Panc1 (cell line): ENCODE measurements at regions not wholly inside any gene's neighbourhood (a gene's known extent, or its start where the extent isn't known, plus 50 kb on each side); places are given as distances from the start of the nearest gene placed in this dataset.

ENCODE experiments used
- ATAC-seq: fragments of 200-7000 bp; cut with Tn5 transposase; 2 replicates; pipeline ENCODE4 v1.9.1; 2020; ENCODE audit warnings: mild to moderate bottlenecking, moderate library complexity
- BruUV-seq: library from RNA; stranded (reverse); fragments of 400-500 nt; replicated peaks from 2 replicates; lab custom pipeline; 2021; lab: Mats Ljungman, UMichigan
- CTCF ChIA-PET: fragments of 300-600 bp; sonication (Branson Sonifier 250); formaldehyde crosslinking; loops from one replicate; lab custom pipeline; 2022; ENCODE audit warnings: antibody characterized with exemption; lab: Charles Lee
- POLR2A ChIA-PET: fragments of 300-600 bp; sonication (Branson Sonifier 250); formaldehyde crosslinking; loops from one replicate; lab custom pipeline; 2022; ENCODE audit warnings: antibody characterized with exemption; lab: Charles Lee
- DNase-seq: peaks from one replicate; pipeline ENCODE4 v3.0.0-alpha.2; 2010; ENCODE audit warnings: low read depth, low spot score
- H3K27ac ChIP-seq: 2 replicates; pipeline ENCODE4 v1.5.1; 2011; ENCODE audit warnings: mild to moderate bottlenecking, low read length, inconsistent platforms
- H3K27me3 ChIP-seq: fragments of 200-500 bp; sonication (Bioruptor generic); 2 replicates; pipeline ENCODE4 v1.6.0; 2014; ENCODE audit warnings: low read length, inconsistent platforms; ENCODE audit not compliant: control insufficient read depth, insufficient read depth
- H3K36me3 ChIP-seq: fragments of 200-500 bp; sonication (Bioruptor generic); 2 replicates; pipeline ENCODE4 v1.5.1; 2014; ENCODE audit warnings: inconsistent platforms, mild to moderate bottlenecking, low read length, moderate library complexity; ENCODE audit not compliant: control insufficient read depth, insufficient read depth
- H3K4me1 ChIP-seq: 2 replicates; pipeline ENCODE4 v1.5.1; 2011; ENCODE audit warnings: inconsistent platforms, mild to moderate bottlenecking, low read length, moderate library complexity; ENCODE audit not compliant: control insufficient read depth, insufficient read depth
- H3K4me3 ChIP-seq, 2 experiments: 2 replicates each; pipeline ENCODE4 v1.5.1; 2011 to 2012; ENCODE audit warnings: low read depth in 2 of 2, low read length in 2 of 2, mild to moderate bottlenecking in 2 of 2, inconsistent platforms in 1 of 2, moderate library complexity in 1 of 2
- H3K9me3 ChIP-seq: fragments of 200-500 bp; sonication (Bioruptor generic); 2 replicates; pipeline ENCODE4 v1.5.1; 2014; ENCODE audit warnings: low read depth, mild to moderate bottlenecking, inconsistent platforms, low read length, moderate library complexity; ENCODE audit not compliant: control insufficient read depth, insufficient read depth
- CTCF ChIP-seq: fragments of 450-650 bp; IDR thresholded peaks from 2 replicates; pipeline ENCODE4 v1.5.1; 2017; ENCODE audit warnings: mild to moderate bottlenecking
- POLR2AphosphoS5 ChIP-seq: IDR thresholded peaks from 2 replicates; pipeline ENCODE4 v1.6.1; 2012; ENCODE audit warnings: mild to moderate bottlenecking, low read depth, low read length, moderate library complexity
- REST ChIP-seq, 2 experiments: IDR thresholded peaks; 2 replicates each; pipeline ENCODE4 v1.6.1; 2011 to 2012; ENCODE audit warnings: low read depth in 2 of 2, control low read depth in 1 of 2, low read length in 1 of 2, mild to moderate bottlenecking in 1 of 2, moderate library complexity in 1 of 2; ENCODE audit not compliant: insufficient read depth in 1 of 2
- SIN3A ChIP-seq: IDR thresholded peaks from 2 replicates; pipeline ENCODE4 v1.6.1; 2012; ENCODE audit warnings: low read depth, mild to moderate bottlenecking, low read length, moderate library complexity, borderline replicate concordance; ENCODE audit not compliant: insufficient read depth
- TCF7L2 ChIP-seq: IDR thresholded peaks from 2 replicates; pipeline ENCODE4 v1.6.1; 2011; ENCODE audit warnings: mild to moderate bottlenecking, low read depth, low read length, inconsistent platforms
- in situ Hi-C: cut with HindIII; loops from 2 replicates; pipeline ENCODE4 v1.10.0; 2016; ENCODE audit warnings: low sequenced_read_pairs, low pct_unique_long_range_greater_than_20kb
- intact Hi-C: fragments of 100-400 bp; cut with micrococcal nuclease; formaldehyde crosslinking; loops from one replicate; pipeline ENCODE4 v1.10.0; 2022; ENCODE audit not compliant: unreplicated experiment

- in situ Hi-C loops, result no loop called here
Measured at GRCh38 chr2:190589008-190589407, 54.5 kb upstream of the NEMP2 start.

GRCh38 chr2:190591437-190591836 lies 56.9 kb upstream of the NEMP2 start:
- H3K36me3 ChIP-seq, result no peaks in the 10 kb centered on the region; the same call in 1 of the 2 replicates
- no TSS peak for BruUV-seq
- no peak overlapping the region for H3K27ac ChIP-seq
- intact Hi-C loops (no loop called here), in situ Hi-C loops (no loop called here)
- no peak overlapping the region for H3K4me3 ChIP-seq
- DNase-seq (no peak), ATAC-seq (no peak)
- H3K9me3 ChIP-seq, result no peaks in the 10 kb centered on the region
- POLR2A ChIA-PET, result no interaction called here
- CTCF ChIA-PET, result no interaction called here
- H3K4me1 ChIP-seq, result no peaks in the 10 kb centered on the region
- no peak for TF ChIP-seq CTCF
- no peak for TF ChIP-seq POLR2AphosphoS5
- TF ChIP-seq REST (IDR thresholded peaks at IDR 0.05; ENCODE audit: insufficient read depth in 1 of 2, low read depth in 2 of 2, low read length in 1 of 2), result no peak
- no peak for TF ChIP-seq TCF7L2
- no peak for TF ChIP-seq SIN3A
- H3K27me3 ChIP-seq, result no peaks in the 10 kb centered on the region

More at GRCh38 chr2:190589008-190589407, 54.5 kb upstream of the NEMP2 start:
- Histone ChIP-seq H3K4me3 (no peak overlapping the region), H3K4me1 (no peaks in the 10 kb centered on the region), H3K27me3 (no peaks in the 10 kb centered on the region), H3K9me3 (no peaks in the 10 kb centered on the region), H3K27ac (no peak overlapping the region), H3K36me3 (no peaks in the 10 kb centered on the region; the same call in 1 of the 2 replicates)
- no TSS peak for BruUV-seq
- no peak for DNase-seq
- POLR2A ChIA-PET, result no interaction called here
- no peak for ATAC-seq
- intact Hi-C loops, result no loop called here
- CTCF ChIA-PET, result no interaction called here
- TF ChIP-seq POLR2AphosphoS5, result no peak
- TF ChIP-seq CTCF, result no peak
- TF ChIP-seq SIN3A, result no peak
- no peak for TF ChIP-seq TCF7L2
- no peak for TF ChIP-seq REST (IDR thresholded peaks at IDR 0.05; ENCODE audit: insufficient read depth in 1 of 2, low read depth in 2 of 2, low read length in 1 of 2)
